HG03097 (cell line): ENCODE measurements at regions not wholly inside any gene's neighbourhood (a gene's known extent, or its start where the extent isn't known, plus 50 kb on each side); places are given as distances from the start of the nearest gene placed in this dataset.
"Not testable (repeated sequence)": the region's sequence is repeated elsewhere in the genome, so short reads cannot be mapped to it uniquely, and the experiment has no call there.

Source experiments
- ATAC-seq: cut with Tn5 transposase; IDR thresholded peaks from one replicate; pipeline ENCODE4 v1.9.1; 2021; ENCODE audit not compliant: unreplicated experiment, low FRiP score

DNA sequence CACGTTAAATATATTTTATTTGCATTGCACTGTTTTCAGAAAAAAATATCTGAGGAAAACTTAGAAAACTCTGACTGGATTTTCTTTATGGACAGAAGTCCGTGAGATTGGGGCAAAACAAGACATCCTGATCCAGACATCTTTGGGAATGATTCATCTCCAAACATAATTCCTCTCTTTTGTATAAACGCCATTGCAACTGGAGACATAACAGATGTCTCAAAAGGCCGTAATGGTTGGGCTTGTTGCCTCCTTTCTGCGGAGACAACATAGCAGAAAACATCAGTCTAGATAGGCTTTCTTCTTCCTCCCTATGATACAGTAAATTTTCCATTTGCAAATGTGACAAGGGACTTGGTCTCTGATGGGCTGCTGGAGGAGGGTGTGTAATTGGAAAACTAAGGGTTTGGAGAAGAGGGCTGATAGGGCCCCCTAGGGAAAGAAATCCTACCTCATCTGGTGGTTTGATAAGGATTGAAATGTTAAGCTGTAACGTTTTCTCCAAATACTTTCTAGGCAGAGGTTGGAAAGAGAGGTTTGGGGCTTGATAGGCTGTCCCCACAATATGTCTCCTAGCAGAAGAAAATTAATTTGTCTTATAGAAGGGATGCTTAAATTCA is 631.5 kb upstream of the ST8SIA4 start:
- no peak for ATAC-seq

DNA sequence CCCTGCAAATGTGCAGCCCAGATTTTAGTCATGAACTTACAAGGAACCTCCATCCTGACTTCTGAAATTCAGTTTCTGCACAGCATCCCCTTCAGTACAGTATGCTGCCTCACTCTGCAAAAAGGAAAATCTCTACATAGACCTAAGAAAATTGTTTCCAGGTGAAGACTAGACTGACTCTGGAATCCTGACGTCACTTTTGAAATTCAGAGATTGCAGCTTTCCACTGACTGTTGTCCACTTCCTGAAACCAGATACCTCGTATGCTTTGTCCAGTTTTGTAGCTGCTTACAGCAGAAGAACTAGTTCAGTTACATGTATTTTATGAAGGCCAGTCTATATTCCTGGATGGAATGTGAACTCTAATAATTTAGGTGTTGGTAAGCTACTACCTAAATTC is 629.3 kb upstream of the ST8SIA4 start:
- no peak for ATAC-seq

DNA sequence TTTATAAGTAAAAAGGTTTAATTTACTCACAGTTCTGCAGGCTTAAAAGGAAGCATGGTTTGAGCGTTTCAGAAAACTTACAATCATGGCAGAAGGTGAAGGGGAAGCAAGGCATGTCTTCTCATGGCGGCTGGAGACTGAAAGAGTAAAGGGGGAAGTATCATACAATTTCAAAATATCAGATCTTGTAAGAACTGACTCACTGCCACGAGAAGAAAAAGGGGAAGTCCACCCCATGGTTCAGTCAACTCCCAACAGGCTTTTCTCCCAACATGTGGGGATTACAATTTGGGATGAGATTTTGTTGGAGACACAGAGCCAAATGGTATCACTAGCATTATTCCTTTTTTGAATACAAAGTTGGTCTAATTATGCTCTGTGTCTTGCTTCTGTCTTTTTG is 627.9 kb upstream of the ST8SIA4 start:
- no peak for ATAC-seq

DNA sequence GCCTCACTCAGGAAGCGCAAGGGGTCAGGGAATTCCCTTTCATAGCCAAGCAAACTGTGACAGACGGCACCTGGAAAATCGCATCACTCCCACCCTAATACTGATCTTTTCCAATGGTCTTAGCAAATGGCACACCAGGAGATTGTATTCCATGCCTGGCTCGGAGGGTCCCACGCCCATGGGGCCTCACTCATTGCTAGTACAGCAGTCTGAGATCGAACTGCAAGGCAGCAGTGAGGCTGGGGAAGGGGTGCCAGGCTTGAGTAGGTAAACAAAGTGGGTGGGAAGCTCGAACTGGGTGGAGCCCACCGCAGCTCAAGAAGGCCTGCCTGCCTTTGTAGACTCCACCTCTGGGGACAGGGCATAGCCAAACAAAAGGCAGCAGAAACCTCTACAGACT is 626.0 kb upstream of the ST8SIA4 start:
- ATAC-seq: not testable (repeated sequence)

DNA sequence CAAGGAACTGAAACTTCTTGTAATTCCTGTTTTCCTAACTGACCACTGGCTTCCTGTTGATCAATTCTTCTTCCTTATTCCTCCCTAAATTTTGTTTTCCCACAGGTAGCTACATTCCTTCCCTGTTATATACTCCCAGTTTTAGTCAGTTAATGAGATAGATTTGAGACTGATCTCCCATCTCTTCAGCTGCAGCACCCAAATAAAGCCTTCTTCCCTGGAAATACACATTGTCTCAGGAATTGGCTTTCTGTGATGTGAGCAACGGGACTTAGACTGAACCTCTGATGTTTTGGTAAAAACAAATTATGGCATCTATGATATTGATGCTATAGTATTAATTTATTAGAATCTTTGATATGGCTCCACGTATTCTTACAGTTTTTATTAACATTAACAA is 617.3 kb upstream of the ST8SIA4 start:
- ATAC-seq: no peak

DNA sequence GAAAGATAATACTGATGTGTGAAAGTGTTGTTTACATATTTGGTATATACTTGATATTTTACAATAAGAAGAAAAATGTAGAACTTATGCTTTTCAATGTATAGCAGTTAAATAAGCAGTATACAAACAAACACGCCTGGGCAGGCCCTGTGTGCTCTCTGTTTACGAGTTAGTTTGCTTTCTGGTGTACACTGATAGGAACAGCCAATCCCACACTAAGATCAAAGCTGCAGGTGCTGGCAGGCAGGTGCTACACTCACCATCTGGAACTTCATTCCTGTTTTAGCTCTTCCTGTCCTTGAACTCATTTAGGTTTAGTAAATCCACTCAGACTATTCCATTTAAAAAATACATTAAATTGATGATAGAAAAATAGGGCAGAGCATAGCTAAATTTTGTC is 614.7 kb upstream of the ST8SIA4 start:
- ATAC-seq: no peak

DNA sequence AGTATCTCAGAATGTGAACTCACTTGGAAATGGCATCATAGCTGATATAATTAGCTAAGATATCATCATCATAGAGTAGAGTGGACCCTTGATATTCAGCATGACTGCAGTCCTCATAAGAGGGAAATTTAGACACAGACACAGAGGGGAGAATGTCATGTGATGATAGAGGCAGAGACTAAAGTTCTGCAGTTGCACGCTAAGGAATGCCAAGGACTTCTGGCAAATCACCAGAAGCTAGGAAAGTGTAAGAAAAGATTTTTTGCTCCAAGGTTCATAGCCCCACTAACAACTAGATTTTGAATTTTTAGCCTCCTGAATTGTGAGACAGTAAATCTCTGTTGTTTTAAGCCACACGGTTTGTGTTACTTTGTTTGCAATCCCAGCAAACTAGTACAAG is 612.6 kb upstream of the ST8SIA4 start:
- no peak for ATAC-seq

DNA sequence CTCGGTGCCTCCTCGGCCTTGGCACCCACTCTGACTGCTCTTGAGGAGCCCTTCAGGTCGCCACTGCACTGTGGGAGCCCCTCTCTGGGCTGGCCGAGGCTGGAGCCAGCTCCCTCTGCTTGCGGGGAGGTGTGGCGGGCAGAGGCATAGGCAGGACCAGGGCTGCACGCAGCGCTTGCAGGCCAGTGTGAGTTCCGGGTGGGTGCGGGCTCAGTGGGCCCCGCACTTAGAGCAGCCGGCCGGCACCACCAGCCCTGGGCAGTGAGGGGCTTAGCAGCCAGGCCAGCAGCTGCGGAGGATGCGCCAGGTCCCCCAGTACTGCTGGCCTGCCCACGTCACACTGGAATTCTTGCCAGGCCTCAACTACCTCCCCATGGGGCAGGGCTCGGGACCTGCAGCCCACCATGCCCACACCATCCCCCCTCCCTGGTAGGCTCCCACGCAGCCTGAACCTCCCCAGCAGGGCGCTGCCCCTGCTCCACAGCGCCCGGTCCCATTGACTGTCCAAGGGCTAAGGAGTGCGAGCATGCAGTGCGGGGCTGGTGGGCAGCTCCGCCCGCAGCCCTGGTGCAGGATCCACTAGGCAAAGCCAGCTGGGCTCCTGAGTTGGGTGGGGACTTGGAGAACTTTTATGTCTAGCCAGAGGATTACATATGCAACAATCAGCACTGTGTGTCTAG is 602.9 kb upstream of the ST8SIA4 start:
- no peak for ATAC-seq

DNA sequence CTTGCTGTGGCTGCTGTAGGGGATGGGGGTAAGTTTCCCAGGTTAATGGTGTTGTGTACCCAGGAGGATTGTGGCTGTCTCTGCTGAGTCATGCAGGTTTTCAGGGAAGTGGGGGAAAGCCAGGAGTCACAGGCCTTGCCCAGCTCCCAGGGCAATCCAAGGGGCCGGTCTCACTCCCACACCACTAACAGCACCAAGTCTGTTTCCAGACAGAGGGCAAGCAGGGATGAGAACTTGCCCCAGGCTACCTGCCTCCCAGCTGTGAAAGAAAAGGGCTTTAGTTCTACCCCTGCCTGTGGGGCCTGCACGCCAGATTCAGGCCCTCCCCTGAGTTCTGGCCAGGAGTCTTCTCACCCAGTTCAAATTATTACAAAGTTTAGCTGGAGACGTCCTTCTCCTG is 579.8 kb upstream of the ST8SIA4 start:
- ATAC-seq: no peak

DNA sequence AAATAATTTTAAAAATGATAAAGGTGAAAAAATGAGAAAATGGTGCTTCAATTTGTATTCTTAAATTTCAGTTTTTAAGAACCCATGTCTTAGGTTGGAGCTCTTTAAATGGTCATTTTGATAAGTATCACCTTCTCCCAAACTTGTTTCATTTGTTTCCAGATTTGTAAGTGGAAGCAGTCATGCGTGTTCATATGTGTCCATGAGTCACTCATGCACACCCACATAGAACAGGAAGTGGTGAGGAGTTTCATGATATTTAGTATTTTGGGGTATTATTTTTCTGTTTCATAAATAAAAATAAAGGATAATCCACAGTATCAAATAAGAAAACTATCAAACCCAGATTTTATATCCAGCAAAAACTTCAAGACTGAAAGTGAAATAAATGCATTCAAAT is 570.4 kb upstream of the ST8SIA4 start:
- no peak for ATAC-seq

DNA sequence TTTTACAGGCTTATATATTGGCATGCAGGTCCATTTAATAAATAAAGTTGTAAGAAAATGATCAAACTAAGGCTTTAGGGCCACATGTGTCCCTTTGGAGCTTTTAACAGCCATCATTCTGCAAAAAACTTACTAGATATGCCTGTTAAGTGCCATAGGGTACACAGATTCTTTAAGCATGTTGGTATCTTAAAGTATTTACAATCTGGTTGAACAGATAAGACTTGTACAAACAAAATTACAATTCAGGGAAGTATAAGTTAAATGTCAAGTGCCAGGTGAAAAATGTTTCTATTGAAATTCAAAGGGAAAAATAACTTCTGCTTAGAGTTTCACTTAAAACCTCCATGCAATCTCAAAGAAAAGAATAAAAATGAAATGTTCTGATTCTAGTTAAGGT is 558.4 kb upstream of the ST8SIA4 start:
- ATAC-seq: no peak

DNA sequence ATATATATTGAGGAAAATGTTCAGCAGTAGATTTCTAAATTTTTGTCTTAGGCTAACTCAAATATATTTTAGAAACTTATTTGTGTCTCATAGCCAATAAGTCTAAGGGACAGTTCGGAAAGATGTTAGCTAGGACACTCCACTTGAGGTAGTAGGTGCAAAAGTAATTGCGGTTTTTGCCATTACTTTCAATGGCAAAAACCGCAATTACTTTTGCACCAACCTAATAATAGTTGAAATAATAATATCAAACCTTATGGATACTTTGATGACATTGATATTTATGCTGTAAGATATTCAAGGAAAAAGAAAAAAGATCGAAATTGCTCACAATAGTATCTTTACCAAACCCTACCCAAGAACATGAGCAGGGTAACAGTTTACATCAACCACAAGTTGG is 555.5 kb upstream of the ST8SIA4 start:
- no peak for ATAC-seq

DNA sequence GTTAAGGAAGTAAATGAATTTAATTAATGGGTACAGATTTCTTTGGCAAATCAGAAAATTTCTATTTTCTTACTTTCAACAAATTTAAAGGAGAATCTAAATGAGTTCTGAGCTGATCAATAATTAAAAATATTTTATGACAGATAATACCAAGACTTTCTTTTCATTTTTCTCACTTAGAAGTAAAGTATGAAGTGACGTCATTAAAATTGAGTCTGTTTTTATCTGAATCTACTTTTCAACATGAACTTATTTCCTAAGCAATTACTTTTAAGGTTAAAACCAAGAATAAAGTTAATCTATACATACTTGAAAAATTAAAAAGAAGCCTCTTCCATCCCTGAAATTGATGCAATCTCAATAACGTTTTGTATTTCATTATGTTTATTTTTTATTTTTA is 552.8 kb upstream of the ST8SIA4 start:
- no peak for ATAC-seq

DNA sequence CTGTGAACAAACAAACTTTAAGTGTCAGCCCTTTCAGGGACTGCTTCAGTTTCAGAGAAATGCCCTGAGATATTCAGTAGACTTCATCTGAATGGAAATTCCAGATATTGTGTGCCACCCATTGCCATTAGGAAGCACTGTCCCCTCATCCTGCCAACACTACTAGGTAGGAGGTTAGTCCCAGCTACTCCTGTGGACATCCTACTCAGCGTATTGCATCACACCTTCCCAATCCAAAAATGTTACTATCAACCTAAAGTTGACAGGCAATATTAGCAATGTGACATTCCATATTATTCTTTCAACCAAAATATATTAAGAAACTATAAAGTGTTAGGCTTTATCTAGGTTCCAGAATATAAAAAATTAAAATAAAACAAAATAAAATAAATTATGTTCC is 552.0 kb upstream of the ST8SIA4 start:
- ATAC-seq: no peak

DNA sequence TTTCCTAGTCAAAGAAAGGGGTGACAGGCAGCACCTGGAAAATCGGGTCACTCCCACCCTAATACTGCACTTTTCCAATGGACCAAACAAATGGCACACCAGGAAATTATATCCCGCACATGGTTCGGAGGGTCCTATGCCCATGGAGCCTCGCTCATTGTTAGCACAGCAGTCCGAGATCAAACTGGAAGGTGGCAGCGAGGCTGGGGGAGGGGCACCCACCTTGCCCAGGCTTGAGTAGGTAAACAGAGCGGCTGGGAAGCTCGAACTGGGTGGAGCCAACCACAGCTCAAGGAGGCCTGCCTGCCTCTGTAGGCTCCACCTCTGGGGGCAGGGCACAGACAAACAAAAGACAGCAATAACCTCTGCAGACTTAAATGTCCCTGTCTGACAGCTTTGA is 539.2 kb upstream of the ST8SIA4 start:
- ATAC-seq: not testable (repeated sequence)

DNA sequence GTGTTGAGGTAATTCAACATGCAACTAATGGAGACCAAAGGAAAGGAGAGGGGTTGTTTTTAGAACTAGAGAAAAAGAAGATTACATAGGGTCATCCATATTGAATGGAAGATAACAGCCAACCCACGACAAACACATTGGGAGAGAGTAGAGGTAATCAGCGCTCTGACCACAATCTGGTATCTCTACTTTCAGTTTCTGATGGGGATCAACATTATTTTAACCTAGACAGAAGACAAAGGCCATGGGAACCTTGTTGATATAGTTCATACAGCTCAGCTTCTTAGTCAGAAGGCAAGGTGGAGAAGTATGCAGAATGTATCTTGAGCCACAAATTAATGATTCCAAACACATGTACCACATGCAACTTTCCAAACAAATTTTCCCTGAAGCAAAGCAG is 537.1 kb upstream of the ST8SIA4 start:
- ATAC-seq: no peak

DNA sequence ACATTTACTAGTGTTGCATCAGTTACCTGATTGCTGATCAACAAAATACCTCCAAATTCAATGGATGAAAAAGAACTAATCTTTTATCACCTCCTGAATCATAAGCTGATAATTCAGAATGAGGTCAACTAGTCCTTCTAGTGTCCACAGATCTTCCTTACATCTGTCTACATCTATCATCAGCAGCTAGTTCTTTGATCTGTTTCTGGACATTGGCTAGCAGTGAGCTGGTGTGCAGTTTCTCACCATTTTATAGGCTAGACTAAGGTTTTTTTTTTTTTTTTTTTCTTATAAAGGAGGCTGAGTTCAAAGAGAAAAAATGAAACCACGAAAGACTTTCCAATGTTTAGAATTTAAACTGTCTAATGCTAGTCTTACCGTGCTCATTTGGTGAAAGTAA is 534.3 kb upstream of the ST8SIA4 start:
- no peak for ATAC-seq

DNA sequence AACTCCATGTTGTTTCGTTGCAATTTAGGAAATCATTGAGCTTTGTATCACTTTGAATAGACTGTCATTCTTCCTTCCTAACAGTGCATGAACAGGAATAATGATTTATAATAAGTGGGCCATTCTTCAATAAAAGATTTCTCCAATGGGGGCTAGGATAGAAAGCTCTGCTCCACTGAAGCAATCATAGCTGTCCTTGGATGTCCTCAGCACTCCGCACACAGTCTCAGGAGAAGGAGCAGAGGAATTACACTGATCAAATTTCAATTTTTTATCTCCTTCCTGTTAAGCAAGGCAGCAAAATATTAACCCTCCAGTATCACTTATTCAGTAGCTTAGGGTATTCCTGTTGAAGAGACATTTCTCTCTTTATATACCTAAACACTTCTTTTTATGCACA is 532.7 kb upstream of the ST8SIA4 start:
- no peak for ATAC-seq

DNA sequence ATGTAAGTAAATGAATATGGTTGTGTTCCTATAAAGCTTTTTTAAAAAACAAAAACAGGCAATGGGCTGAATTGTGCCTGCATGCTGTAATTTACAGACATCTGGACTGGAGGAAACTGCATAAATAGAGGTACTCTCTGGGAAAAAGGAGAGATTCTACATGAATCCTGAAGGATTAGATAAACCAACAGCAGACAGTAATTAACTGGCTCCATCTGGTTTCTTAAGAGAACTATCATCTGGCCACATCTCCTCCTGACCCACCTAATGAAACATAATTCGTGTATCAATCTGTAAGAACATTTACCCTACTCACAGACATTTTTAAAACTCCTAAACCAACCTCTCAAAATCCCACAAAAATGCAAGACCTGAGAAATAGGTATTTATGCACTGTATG is 528.1 kb upstream of the ST8SIA4 start:
- no peak for ATAC-seq

DNA sequence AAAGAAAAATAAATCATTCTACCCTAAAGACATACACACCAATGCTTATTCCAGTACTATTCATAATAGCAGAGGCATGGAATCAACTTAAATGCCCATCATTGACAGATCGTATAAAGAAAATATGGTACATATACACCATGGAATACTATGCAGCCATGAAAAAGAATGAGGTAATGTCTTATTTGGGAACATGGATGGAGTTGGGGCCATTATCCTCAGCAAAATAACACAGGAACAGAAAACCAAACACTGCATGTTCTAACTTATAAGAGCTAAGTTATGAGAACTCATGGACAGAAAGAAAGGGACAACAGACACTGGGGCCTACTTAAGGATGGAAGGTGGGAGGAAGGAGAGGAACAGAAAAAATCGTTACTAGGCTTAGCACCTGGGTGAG is 527.5 kb upstream of the ST8SIA4 start:
- ATAC-seq: no peak

DNA sequence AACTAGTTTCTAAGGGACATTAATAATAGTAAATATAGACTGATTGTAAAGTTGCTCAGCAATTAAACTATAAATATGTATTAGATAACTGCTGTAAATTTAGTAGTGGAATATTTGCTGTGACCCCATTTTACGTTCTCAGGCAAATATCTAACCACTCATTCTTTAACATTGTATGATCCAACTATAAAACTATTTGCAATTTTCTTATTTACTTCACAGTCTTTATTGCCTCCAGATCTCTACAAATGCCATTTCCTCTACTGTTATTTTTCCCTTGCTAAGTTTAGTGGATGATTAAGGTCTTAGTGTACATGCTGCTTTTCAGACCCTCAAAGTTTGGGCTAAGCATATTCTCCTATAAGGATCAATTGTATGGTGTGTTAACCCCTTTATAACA is 526.2 kb upstream of the ST8SIA4 start:
- no peak for ATAC-seq

DNA sequence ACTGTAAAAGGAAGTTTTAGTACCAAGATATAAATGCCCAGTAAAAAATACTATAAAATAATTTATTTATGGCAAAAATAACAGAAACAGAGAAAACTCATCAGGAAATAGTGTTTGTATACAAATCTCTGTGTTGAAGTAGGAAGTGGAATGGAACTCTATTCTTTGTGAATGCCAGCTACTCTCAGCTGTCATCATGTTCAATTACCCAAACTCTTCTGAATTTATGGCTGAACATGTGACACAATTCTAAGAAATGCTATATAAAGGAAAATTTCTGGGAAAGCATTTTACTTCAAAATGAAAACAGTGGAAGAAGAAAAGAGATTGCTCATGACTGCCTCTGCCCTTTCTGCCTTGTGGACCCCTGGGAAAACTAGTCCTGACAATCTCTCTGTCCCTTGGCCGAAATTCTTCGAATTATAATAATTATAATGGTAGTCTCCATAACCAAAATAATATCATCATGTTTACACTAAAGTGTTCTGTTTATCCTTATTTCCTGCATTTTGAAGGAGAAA is 522.3 kb upstream of the ST8SIA4 start:
- ATAC-seq: no peak
